GM04504 (cell line): ENCODE measurements at regions not wholly inside any gene's neighbourhood (a gene's known extent, or its start where the extent isn't known, plus 50 kb on each side); places are given as distances from the start of the nearest gene placed in this dataset.

Source experiments
- DNase-seq: peaks from one replicate; pipeline ENCODE4 v3.0.0-alpha.2; 2012; ENCODE audit warnings: low read depth

GRCh38 chr5:116847960-116848359 lies 273.3 kb upstream of the SEMA6A start:
- no peak for DNase-seq

GRCh38 chr5:116844015-116844414 lies 269.4 kb upstream of the SEMA6A start:
- no peak for DNase-seq

GRCh38 chr5:116842514-116842961 lies 267.9 kb upstream of the SEMA6A start:
- no peak for DNase-seq

GRCh38 chr5:116841734-116842133 lies 267.1 kb upstream of the SEMA6A start:
- no peak for DNase-seq

GRCh38 chr5:116838011-116838536 lies 263.5 kb upstream of the SEMA6A start:
- DNase-seq, result no peak

- DNase-seq, result no peak
Measured at GRCh38 chr5:116834796-116835515, 260.3 kb upstream of the SEMA6A start.

GRCh38 chr5:116830079-116830478 lies 255.5 kb upstream of the SEMA6A start:
- no peak for DNase-seq

- DNase-seq, result no peak
Measured at GRCh38 chr5:116827078-116827477, 252.5 kb upstream of the SEMA6A start.

- DNase-seq, result no peak
Measured at GRCh38 chr5:116825486-116825885, 250.9 kb upstream of the SEMA6A start.

GRCh38 chr5:116824751-116825438 lies 250.3 kb upstream of the SEMA6A start:
- no peak for DNase-seq

- DNase-seq, result no peak
Measured at GRCh38 chr5:116814626-116815385, 240.2 kb upstream of the SEMA6A start.

- no peak for DNase-seq
Measured at GRCh38 chr5:116813906-116814305, 239.3 kb upstream of the SEMA6A start.

GRCh38 chr5:116813356-116813755 lies 238.7 kb upstream of the SEMA6A start:
- DNase-seq, result no peak

GRCh38 chr5:116810951-116811350 lies 236.3 kb upstream of the SEMA6A start:
- DNase-seq, result no peak

- no peak for DNase-seq
Measured at GRCh38 chr5:116806836-116807235, 232.2 kb upstream of the SEMA6A start.

GRCh38 chr5:116799401-116799800 lies 224.8 kb upstream of the SEMA6A start:
- DNase-seq, result no peak

GRCh38 chr5:116795189-116795588 lies 220.6 kb upstream of the SEMA6A start:
- DNase-seq, result no peak

GRCh38 chr5:116789522-116789921 lies 214.9 kb upstream of the SEMA6A start:
- no peak for DNase-seq

GRCh38 chr5:116788851-116789403 lies 214.3 kb upstream of the SEMA6A start:
- DNase-seq, result no peak

GRCh38 chr5:116787570-116787969 lies 212.9 kb upstream of the SEMA6A start:
- DNase-seq, result no peak

- DNase-seq, result no peak
Measured at GRCh38 chr5:116785106-116785505, 210.5 kb upstream of the SEMA6A start.

- no peak for DNase-seq
Measured at GRCh38 chr5:116779846-116780245, 205.2 kb upstream of the SEMA6A start.
